K562 (cell line): ENCODE measurements at regions not wholly inside any gene's neighbourhood (a gene's known extent, or its start where the extent isn't known, plus 50 kb on each side); places are given as distances from the start of the nearest gene placed in this dataset.

Source experiments
- ATAC-seq: fragments of 200-7000 bp; cut with Tn5 transposase; 3 replicates; pipeline ENCODE4 v1.9.1; 2020; ENCODE audit warnings: moderate library complexity
- BruUV-seq: library from RNA; stranded (reverse); fragments of 400-500 nt; replicated peaks from 2 replicates; lab custom pipeline; 2021; lab: Mats Ljungman, UMichigan
- CTCF ChIA-PET: fragments of 300-600 bp; formaldehyde crosslinking; extraction: SDS; loops from one replicate; lab custom pipeline; 2021; ENCODE audit warnings: low intra/inter-chr PET ratio; lab: Yijun Ruan, JAX
- POLR2A ChIA-PET: fragments of 300-600, 350-650 bp; sonication (Branson Sonifier 250); formaldehyde crosslinking; extraction: SDS; loops from one replicate; lab custom pipeline; 2021; ENCODE audit warnings: antibody characterized with exemption, inconsistent platforms; lab: Yijun Ruan, JAX
- DNase-seq, 4 experiments: peaks; one replicate each; pipeline versions ENCODE4 v3.0.0 to v3.0.0-alpha.2; 2011 to 2018; ENCODE audit warnings: low spot score in 3 of 4, mixed read lengths in 3 of 4; ENCODE audit errors: extremely low read depth in 1 of 4
- FAIRE-seq: peaks from 2 replicates; lab custom pipeline; 2011; peaks lifted over from hg19 to GRCh38; lab: Jason Lieb, UNC
- H2AFZ ChIP-seq: 2 replicates; pipeline ENCODE4 v1.6.0; 2011; ENCODE audit warnings: low read depth, low read length, control low read depth, inconsistent platforms
- H3K27ac ChIP-seq: fragments of 200-600 bp; 3 replicates; pipeline ENCODE4 v1.8.0; 2011; ENCODE audit warnings: low read depth, mild to moderate bottlenecking, control low read depth, inconsistent platforms, low read length, moderate library complexity, mixed read lengths; ENCODE audit errors: extremely low read depth
- H3K27me3 ChIP-seq, 2 experiments: fragments of 300-600 bp in 1 of 2; 2 replicates in 1 of 2; 3 replicates in 1 of 2; pipeline versions ENCODE4 v1.6.0 to v1.8.0; 2011; ENCODE audit warnings: inconsistent platforms in 2 of 2, low read length in 2 of 2, mild to moderate bottlenecking in 1 of 2, mixed read lengths in 1 of 2, moderate library complexity in 1 of 2; ENCODE audit not compliant: control insufficient read depth in 2 of 2, insufficient read depth in 2 of 2
- H3K36me3 ChIP-seq: fragments of 300-600 bp; 3 replicates; pipeline ENCODE4 v1.8.0; 2011; ENCODE audit warnings: mild to moderate bottlenecking, low read length, inconsistent platforms; ENCODE audit not compliant: control insufficient read depth, insufficient read depth
- H3K4me1 ChIP-seq, 2 experiments: fragments of 200-600 bp in 1 of 2; replicated peaks in 1 of 2; 2 replicates in 1 of 2; 3 replicates in 1 of 2; pipeline versions ENCODE4 v1.5.1 to v1.8.0; 2011; ENCODE audit warnings: inconsistent platforms in 2 of 2, low read length in 2 of 2, mild to moderate bottlenecking in 1 of 2, mixed read lengths in 1 of 2, moderate library complexity in 1 of 2; ENCODE audit not compliant: control insufficient read depth in 2 of 2, insufficient read depth in 2 of 2
- H3K4me2 ChIP-seq: 2 replicates; pipeline ENCODE4 v1.6.1; 2011; ENCODE audit warnings: low read length, control low read depth, inconsistent platforms, mixed read lengths; ENCODE audit not compliant: insufficient read depth
- H3K4me3 ChIP-seq: fragments of 200-600 bp; sonication (generic), shearing (Covaris generic); 2 replicates; pipeline ENCODE4 v1.5.1; 2016; ENCODE audit warnings: control low read depth, inconsistent platforms
- H3K79me2 ChIP-seq: fragments of 200-600 bp; 3 replicates; pipeline ENCODE4 v1.8.0; 2011; ENCODE audit warnings: low read length, inconsistent platforms; ENCODE audit not compliant: control insufficient read depth, insufficient read depth
- H3K9ac ChIP-seq, 2 experiments: 2 replicates each; pipeline versions ENCODE4 v1.6.0 to v1.6.1; 2011; ENCODE audit warnings: low read depth in 2 of 2, low read length in 2 of 2, control low read depth in 1 of 2, inconsistent platforms in 1 of 2, mild to moderate bottlenecking in 1 of 2, mixed read lengths in 1 of 2; ENCODE audit not compliant: insufficient read depth in 1 of 2
- H3K9me1 ChIP-seq: one replicate; pipeline ENCODE4 v1.6.0; 2011; ENCODE audit warnings: inconsistent platforms, mild to moderate bottlenecking, low read length, moderate library complexity; ENCODE audit not compliant: control insufficient read depth, insufficient read depth
- H3K9me3 ChIP-seq: replicated peaks from 2 replicates; pipeline ENCODE4 v1.5.1; 2011; ENCODE audit warnings: low read depth, low read length, inconsistent platforms; ENCODE audit not compliant: control insufficient read depth, insufficient read depth
- H4K20me1 ChIP-seq: replicated peaks from 2 replicates; pipeline ENCODE4 v1.6.1; 2011; ENCODE audit warnings: low read length, inconsistent platforms, mixed read lengths; ENCODE audit not compliant: control insufficient read depth, insufficient read depth
- CUX1 ChIP-seq: fragments of 200-800 bp; sonication (Bioruptor generic); IDR thresholded peaks from 2 replicates; pipeline ENCODE4 v1.6.1; 2016; ENCODE audit warnings: missing genetic modification characterization, missing compliant biosample characterization
- NBN ChIP-seq: fragments of 450-650 bp; IDR thresholded peaks from 2 replicates; pipeline ENCODE4 v1.6.1; 2016; ENCODE audit warnings: low read depth, mild to moderate bottlenecking
- PHF20 ChIP-seq: fragments of 450-650 bp; IDR thresholded peaks from 2 replicates; pipeline ENCODE4 v1.6.1; 2018; ENCODE audit not compliant: partially characterized antibody
- POLR2H ChIP-seq: IDR thresholded peaks from 2 replicates; pipeline ENCODE4 v1.6.1; 2016; ENCODE audit warnings: missing genetic modification characterization, low read depth, mild to moderate bottlenecking, control low read depth, missing compliant biosample characterization, moderate library complexity
- WGBS: fragments of 100-300 bp; shearing (Covaris generic); methylation state at CpG from one replicate; pipeline ENCODE4 v1.1.6; 2016; ENCODE audit warnings: low coverage, mixed read lengths; ENCODE audit not compliant: insufficient coverage; ENCODE audit errors: missing lambda C conversion rate; 5-methylcytosine and 5-hydroxymethylcytosine counted together
- in situ Hi-C: fragments of 300-500 bp; cut with MboI; formaldehyde crosslinking; loops from 4 replicates; pipeline ENCODE4 v1.15.0; 2018; ENCODE audit warnings: inconsistent platforms, mixed read lengths
- intact Hi-C: fragments of 100-400 bp; cut with micrococcal nuclease; formaldehyde crosslinking; loops from 2 replicates; pipeline ENCODE4 v1.14.2; 2022
- TF ChIP-seq, protein P1 (sequence below): fragments of 250-450 bp; sonication (Bioruptor Pico); IDR thresholded peaks from 2 replicates; pipeline ENCODE4 v1.8.0; 2022; ENCODE audit warnings: inconsistent platforms, mild to moderate bottlenecking, moderate library complexity, borderline replicate concordance
- TF ChIP-seq, protein P2 (sequence below): fragments of 450-650 bp; IDR thresholded peaks from 2 replicates; pipeline ENCODE4 v1.6.1; 2016; ENCODE audit warnings: low read depth

GRCh38 chr22:22979121-22979724 lies 91.1 kb upstream of the GNAZ start:
- Histone ChIP-seq H3K27me3 (peaks cover 0 to 4% of the 10 kb centered on the region in 2 experiments; a peak in 1 of 5 replicates), H4K20me1 (no peaks in the 10 kb centered on the region), H2AFZ (no peak overlapping the region), H3K79me2 (no peaks in the 10 kb centered on the region), H3K9ac (no peak overlapping the region), H3K9me1 (no peaks in the 10 kb centered on the region), H3K4me3 (no peak overlapping the region), H3K27ac (no peak overlapping the region), H3K9me3 (peaks cover 7% of the 10 kb centered on the region), H3K4me2 (no peak overlapping the region), H3K36me3 (no peaks in the 10 kb centered on the region), H3K4me1 (no peaks in the 10 kb centered on the region)
- no peak for DNase-seq
- no peak for FAIRE-seq
- BruUV-seq: no TSS peak
- in situ Hi-C loops (no loop called here), intact Hi-C loops (loop anchor here (5.0 kb wide), 1 partner anchor 48 kb away; no protein-coding TSS in a partner anchor)
- POLR2A ChIA-PET: no interaction called here
- CTCF ChIA-PET: no interaction called here
- 1% methylated on average over 4 of the region's 4 CpGs for WGBS
- ATAC-seq: no peak
- TF ChIP-seq CUX1 (peak; percentile 49; the same call in 1 of the 2 replicates), NBN (no peak), POLR2H (0 out of 2 replicates have a peak, but pooled peaks have one; percentile 41), PHF20 (no peak)
- TF ChIP-seq, protein P1, sequence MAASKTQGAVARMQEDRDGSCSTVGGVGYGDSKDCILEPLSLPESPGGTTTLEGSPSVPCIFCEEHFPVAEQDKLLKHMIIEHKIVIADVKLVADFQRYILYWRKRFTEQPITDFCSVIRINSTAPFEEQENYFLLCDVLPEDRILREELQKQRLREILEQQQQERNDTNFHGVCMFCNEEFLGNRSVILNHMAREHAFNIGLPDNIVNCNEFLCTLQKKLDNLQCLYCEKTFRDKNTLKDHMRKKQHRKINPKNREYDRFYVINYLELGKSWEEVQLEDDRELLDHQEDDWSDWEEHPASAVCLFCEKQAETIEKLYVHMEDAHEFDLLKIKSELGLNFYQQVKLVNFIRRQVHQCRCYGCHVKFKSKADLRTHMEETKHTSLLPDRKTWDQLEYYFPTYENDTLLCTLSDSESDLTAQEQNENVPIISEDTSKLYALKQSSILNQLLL (CRISPR knock-in tag): no peak
- TF ChIP-seq, protein P2, sequence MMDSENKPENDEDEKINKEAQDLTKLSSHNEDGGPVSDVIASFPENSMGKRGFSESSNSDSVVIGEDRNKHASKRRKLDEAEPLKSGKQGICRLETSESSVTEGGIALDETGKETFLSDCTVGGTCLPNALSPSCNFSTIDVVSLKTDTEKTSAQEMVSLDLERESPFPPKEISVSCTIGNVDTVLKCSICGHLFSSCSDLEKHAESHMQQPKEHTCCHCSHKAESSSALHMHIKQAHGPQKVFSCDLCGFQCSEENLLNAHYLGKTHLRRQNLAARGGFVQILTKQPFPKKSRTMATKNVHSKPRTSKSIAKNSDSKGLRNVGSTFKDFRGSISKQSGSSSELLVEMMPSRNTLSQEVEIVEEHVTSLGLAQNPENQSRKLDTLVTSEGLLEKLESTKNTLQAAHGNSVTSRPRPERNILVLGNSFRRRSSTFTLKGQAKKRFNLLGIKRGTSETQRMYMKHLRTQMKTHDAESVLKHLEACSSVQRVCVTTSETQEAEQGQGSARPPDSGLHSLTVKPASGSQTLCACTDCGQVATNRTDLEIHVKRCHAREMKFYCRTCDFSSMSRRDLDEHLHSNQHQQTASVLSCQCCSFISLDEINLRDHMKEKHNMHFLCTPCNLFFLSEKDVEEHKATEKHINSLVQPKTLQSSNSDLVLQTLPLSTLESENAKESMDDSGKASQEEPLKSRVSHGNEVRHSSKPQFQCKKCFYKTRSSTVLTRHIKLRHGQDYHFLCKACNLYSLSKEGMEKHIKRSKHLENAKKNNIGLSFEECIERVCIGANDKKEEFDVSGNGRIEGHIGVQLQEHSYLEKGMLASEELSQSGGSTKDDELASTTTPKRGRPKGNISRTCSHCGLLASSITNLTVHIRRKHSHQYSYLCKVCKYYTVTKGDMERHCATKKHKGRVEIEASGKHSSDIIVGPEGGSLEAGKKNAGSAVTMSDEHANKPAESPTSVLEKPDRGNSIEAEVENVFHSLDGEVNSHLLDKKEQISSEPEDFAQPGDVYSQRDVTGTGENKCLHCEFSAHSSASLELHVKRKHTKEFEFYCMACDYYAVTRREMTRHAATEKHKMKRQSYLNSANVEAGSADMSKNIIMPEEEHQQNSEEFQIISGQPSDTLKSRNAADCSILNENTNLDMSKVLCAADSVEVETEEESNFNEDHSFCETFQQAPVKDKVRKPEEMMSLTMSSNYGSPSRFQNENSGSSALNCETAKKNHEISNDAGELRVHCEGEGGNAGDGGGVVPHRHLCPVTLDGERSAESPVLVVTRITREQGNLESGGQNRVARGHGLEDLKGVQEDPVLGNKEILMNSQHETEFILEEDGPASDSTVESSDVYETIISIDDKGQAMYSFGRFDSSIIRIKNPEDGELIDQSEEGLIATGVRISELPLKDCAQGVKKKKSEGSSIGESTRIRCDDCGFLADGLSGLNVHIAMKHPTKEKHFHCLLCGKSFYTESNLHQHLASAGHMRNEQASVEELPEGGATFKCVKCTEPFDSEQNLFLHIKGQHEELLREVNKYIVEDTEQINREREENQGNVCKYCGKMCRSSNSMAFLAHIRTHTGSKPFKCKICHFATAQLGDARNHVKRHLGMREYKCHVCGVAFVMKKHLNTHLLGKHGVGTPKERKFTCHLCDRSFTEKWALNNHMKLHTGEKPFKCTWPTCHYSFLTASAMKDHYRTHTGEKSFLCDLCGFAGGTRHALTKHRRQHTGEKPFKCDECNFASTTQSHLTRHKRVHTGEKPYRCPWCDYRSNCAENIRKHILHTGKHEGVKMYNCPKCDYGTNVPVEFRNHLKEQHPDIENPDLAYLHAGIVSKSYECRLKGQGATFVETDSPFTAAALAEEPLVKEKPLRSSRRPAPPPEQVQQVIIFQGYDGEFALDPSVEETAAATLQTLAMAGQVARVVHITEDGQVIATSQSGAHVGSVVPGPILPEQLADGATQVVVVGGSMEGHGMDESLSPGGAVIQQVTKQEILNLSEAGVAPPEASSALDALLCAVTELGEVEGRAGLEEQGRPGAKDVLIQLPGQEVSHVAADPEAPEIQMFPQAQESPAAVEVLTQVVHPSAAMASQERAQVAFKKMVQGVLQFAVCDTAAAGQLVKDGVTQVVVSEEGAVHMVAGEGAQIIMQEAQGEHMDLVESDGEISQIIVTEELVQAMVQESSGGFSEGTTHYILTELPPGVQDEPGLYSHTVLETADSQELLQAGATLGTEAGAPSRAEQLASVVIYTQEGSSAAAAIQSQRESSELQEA: no peak
